Caco-2 (cell line): ENCODE measurements at regions not wholly inside any gene's neighbourhood (a gene's known extent, or its start where the extent isn't known, plus 50 kb on each side); places are given as distances from the start of the nearest gene placed in this dataset.
A peak's percentile ranks its signal among the peaks of the same experiment; 100 is the strongest.

ENCODE experiments used
- BruUV-seq: library from RNA; stranded (reverse); fragments of 400-500 nt; replicated peaks from 2 replicates; lab custom pipeline; 2021; lab: Mats Ljungman, UMichigan
- CTCF ChIA-PET: fragments of 300-600 bp; sonication (Branson Sonifier 250); formaldehyde crosslinking; loops from one replicate; lab custom pipeline; 2022; ENCODE audit warnings: antibody characterized with exemption; lab: Charles Lee
- POLR2A ChIA-PET: fragments of 300-600 bp; sonication (Branson Sonifier 250); formaldehyde crosslinking; loops from one replicate; lab custom pipeline; 2022; ENCODE audit warnings: antibody characterized with exemption; lab: Charles Lee
- DNase-seq, 2 experiments: peaks; one replicate each; pipeline versions ENCODE4 v3.0.0 to v3.0.0-alpha.2; 2020 to 2022
- H3K27me3 ChIP-seq: replicated peaks from 2 replicates; pipeline ENCODE4 v1.6.0; 2011; ENCODE audit warnings: low read length; ENCODE audit not compliant: control insufficient read depth, insufficient read depth
- H3K36me3 ChIP-seq: 2 replicates; pipeline ENCODE4 v1.5.1; 2011; ENCODE audit warnings: low read length; ENCODE audit not compliant: control insufficient read depth, insufficient read depth
- H3K4me1 ChIP-seq: fragments of 250-450 bp; sonication (Bioruptor Pico); 2 replicates; pipeline ENCODE4 v1.5.1; 2020; ENCODE audit warnings: mild to moderate bottlenecking
- H3K4me3 ChIP-seq: 2 replicates; pipeline ENCODE4 v1.5.1; 2011; ENCODE audit warnings: low read depth, mild to moderate bottlenecking, control low read depth, low read length
- H3K9me3 ChIP-seq: fragments of 250-450 bp; sonication (Bioruptor Pico); 2 replicates; pipeline ENCODE4 v1.5.1; 2020; ENCODE audit warnings: mild to moderate bottlenecking, moderate library complexity
- H3K27ac Mint-ChIP-seq: one replicate; pipeline ENCODE4 v1.8.0; 2022; ENCODE audit warnings: mixed read lengths; ENCODE audit not compliant: unreplicated experiment
- H3K27me3 Mint-ChIP-seq: one replicate; pipeline ENCODE4 v1.8.0; 2022; ENCODE audit warnings: mixed read lengths; ENCODE audit not compliant: insufficient read depth, unreplicated experiment
- H3K36me3 Mint-ChIP-seq: one replicate; pipeline ENCODE4 v1.8.0; 2022; ENCODE audit warnings: mild to moderate bottlenecking, mixed read lengths; ENCODE audit not compliant: insufficient read depth, unreplicated experiment
- H3K4me1 Mint-ChIP-seq: one replicate; pipeline ENCODE4 v1.8.0; 2022; ENCODE audit warnings: low read depth, mixed read lengths; ENCODE audit not compliant: unreplicated experiment
- H3K4me3 Mint-ChIP-seq: one replicate; pipeline ENCODE4 v1.8.0; 2022; ENCODE audit warnings: mild to moderate bottlenecking, moderate library complexity, mixed read lengths; ENCODE audit not compliant: unreplicated experiment
- H3K9me3 Mint-ChIP-seq: one replicate; pipeline ENCODE4 v1.8.0; 2022; ENCODE audit warnings: mixed read lengths; ENCODE audit not compliant: unreplicated experiment
- CTCF ChIP-seq, 2 experiments: fragments of 200-600 bp in 1 of 2; IDR thresholded peaks; 1 replicate in 1 of 2; 2 replicates in 1 of 2; pipeline versions ENCODE4 v1.5.1 to v1.8.0; 2011 to 2022; ENCODE audit warnings: antibody characterized with exemption in 1 of 2, control low read depth in 1 of 2, inconsistent platforms in 1 of 2, low read depth in 1 of 2, low read length in 1 of 2, mild to moderate bottlenecking in 1 of 2, moderate library complexity in 1 of 2; ENCODE audit not compliant: insufficient read depth in 1 of 2, severe bottlenecking in 1 of 2, unreplicated experiment in 1 of 2
- intact Hi-C: fragments of 100-400 bp; cut with micrococcal nuclease; formaldehyde crosslinking; loops from one replicate; pipeline ENCODE4 v1.10.0; 2022; ENCODE audit not compliant: unreplicated experiment

- no peaks in the 10 kb centered on the region for H3K27me3 Mint-ChIP-seq
- peak in 1 of 2 experiments; percentile 23 for DNase-seq
- peaks cover 14% of the 10 kb centered on the region for H3K36me3 Mint-ChIP-seq
- TF ChIP-seq CTCF (IDR thresholded peaks at IDR 0.05; ENCODE audit: insufficient read depth in 1 of 2, low read depth in 1 of 2, low read length in 1 of 2, severe bottlenecking in 1 of 2, unreplicated experiment in 1 of 2), result no peak
- Histone ChIP-seq H3K9me3 (peaks cover 7% of the 10 kb centered on the region), H3K27me3 (no peaks in the 10 kb centered on the region), H3K36me3 (0 out of 2 replicates have a peak, but pooled peaks cover 1% of the 10 kb centered on the region), H3K4me1 (peaks cover 64% of the 10 kb centered on the region), H3K4me3 (no peak overlapping the region)
- H3K4me3 Mint-ChIP-seq, result peak overlapping the region; percentile 2
- peaks cover 74% of the 10 kb centered on the region for H3K4me1 Mint-ChIP-seq
- peak overlapping the region; percentile 84 for H3K27ac Mint-ChIP-seq
- POLR2A ChIA-PET, result no interaction called here
- no TSS peak for BruUV-seq
- CTCF ChIA-PET, result interaction anchor here (1.2 kb wide), 1 partner anchor 34 kb away, joined by 6 read pairs; no protein-coding TSS in a partner anchor
- intact Hi-C loops, result no loop called here
- peaks cover 12% of the 10 kb centered on the region for H3K9me3 Mint-ChIP-seq
Measured at GRCh38 chr2:42980764-42981416, 188.5 kb upstream of the HAAO start.

GRCh38 chr2:42979870-42980763 is 187.7 kb upstream of the HAAO start:
- Mint-ChIP-seq H3K4me3 (peak overlapping the region; percentile 2), H3K36me3 (peaks cover 13% of the 10 kb centered on the region), H3K27me3 (no peaks in the 10 kb centered on the region), H3K27ac (peak overlapping the region; percentile 84), H3K9me3 (peaks cover 12% of the 10 kb centered on the region), H3K4me1 (peaks cover 72% of the 10 kb centered on the region)
- peak in 1 of 2 experiments; percentile 5 for TF ChIP-seq CTCF (IDR thresholded peaks at IDR 0.05; ENCODE audit: insufficient read depth in 1 of 2, low read depth in 1 of 2, low read length in 1 of 2, severe bottlenecking in 1 of 2, unreplicated experiment in 1 of 2)
- ChIA-PET CTCF (interaction anchor here (0.6 to 1.9 kb wide), 25 partner anchors 8 to 249 kb away, joined by 3 to 17 read pairs (median 4); partner anchors contain the start of gene ZFP36L2), POLR2A (interaction anchor here (0.6 to 2.1 kb wide), 10 partner anchors 25 to 247 kb away, joined by 3 to 10 read pairs (median 4); partner anchors contain the start of gene ZFP36L2)
- DNase-seq, result peak in 1 of 2 experiments; percentile 51
- H3K4me1 ChIP-seq, result peaks cover 64% of the 10 kb centered on the region
- BruUV-seq, result TSS peak; percentile 78
- H3K4me3 ChIP-seq, result no peak overlapping the region
- no peaks in the 10 kb centered on the region for H3K36me3 ChIP-seq
- H3K27me3 ChIP-seq, result no peaks in the 10 kb centered on the region
- peaks cover 7% of the 10 kb centered on the region for H3K9me3 ChIP-seq
- intact Hi-C loops, result loop anchor here (1.0 to 5.0 kb wide), 12 partner anchors 19 to 504 kb away; partner anchors contain the start of gene ZFP36L2

DNA sequence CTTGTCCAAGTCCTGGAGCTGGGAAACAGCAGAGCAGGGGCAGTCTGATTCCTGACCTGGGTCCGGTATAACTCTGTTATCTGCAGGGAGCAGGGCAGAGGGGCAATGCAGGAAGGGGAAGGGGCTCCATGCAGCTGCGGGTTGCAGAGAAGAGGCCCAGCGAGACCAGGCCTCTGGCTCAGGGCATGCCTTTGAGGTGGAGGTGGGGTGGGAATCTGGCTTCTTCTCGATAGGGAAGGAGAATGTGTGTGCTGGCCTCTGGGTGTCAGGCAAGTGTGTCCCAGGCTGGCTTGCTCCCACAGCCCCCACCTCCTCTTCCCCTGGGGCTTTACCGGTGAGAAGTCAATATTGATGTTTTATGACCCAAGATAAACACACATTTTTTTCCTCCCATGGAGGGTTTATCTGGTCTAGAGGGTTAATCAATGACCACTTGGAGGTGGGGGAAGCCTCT is 187.1 kb upstream of the HAAO start:
- peaks cover 65% of the 10 kb centered on the region for H3K4me1 ChIP-seq
- H3K9me3 Mint-ChIP-seq, result peaks cover 12% of the 10 kb centered on the region
- H3K27me3 ChIP-seq, result no peaks in the 10 kb centered on the region
- H3K36me3 ChIP-seq, result no peaks in the 10 kb centered on the region
- ChIA-PET POLR2A (interaction anchor here (0.6 to 2.1 kb wide), 10 partner anchors 26 to 247 kb away, joined by 3 to 10 read pairs (median 4); partner anchors contain the start of gene ZFP36L2), CTCF (interaction anchor here (0.6 to 1.9 kb wide), 25 partner anchors 9 to 249 kb away, joined by 3 to 17 read pairs (median 4); partner anchors contain the start of gene ZFP36L2)
- H3K36me3 Mint-ChIP-seq, result peaks cover 16% of the 10 kb centered on the region
- peaks cover 68% of the 10 kb centered on the region for H3K4me1 Mint-ChIP-seq
- DNase-seq, result peak; percentile 97 to 99
- peak overlapping the region; percentile 84 for H3K27ac Mint-ChIP-seq
- peak overlapping the region; percentile 2 for H3K4me3 Mint-ChIP-seq
- H3K9me3 ChIP-seq, result peaks cover 7% of the 10 kb centered on the region
- TSS peak; percentile 43 for BruUV-seq
- H3K27me3 Mint-ChIP-seq, result no peaks in the 10 kb centered on the region
- no peak overlapping the region for H3K4me3 ChIP-seq
- intact Hi-C loops, result loop anchor here (1.0 to 5.0 kb wide), 12 partner anchors 20 to 505 kb away; partner anchors contain the start of gene ZFP36L2
- TF ChIP-seq CTCF (IDR thresholded peaks at IDR 0.05; ENCODE audit: insufficient read depth in 1 of 2, low read depth in 1 of 2, low read length in 1 of 2, severe bottlenecking in 1 of 2, unreplicated experiment in 1 of 2), result peak; percentile 22 to 76
